SK-N-SH (cell line): ENCODE measurements at regions not wholly inside any gene's neighbourhood (a gene's known extent, or its start where the extent isn't known, plus 50 kb on each side); places are given as distances from the start of the nearest gene placed in this dataset.

Experiments
- CTCF ChIA-PET: fragments of 300-600, 350-600 bp; formaldehyde crosslinking; extraction: SDS; loops from one replicate; lab custom pipeline; 2021; lab: Yijun Ruan, JAX
- POLR2A ChIA-PET: fragments of 350-600 bp; sonication (Branson Sonifier 250); formaldehyde crosslinking; extraction: SDS; loops from one replicate; lab custom pipeline; 2020; ENCODE audit warnings: antibody characterized with exemption, inconsistent platforms; lab: Yijun Ruan, JAX
- DNase-seq: peaks from one replicate; pipeline ENCODE4 v3.0.0; 2012
- H2AFZ ChIP-seq: fragments of 200-600 bp; sonication (generic); 2 replicates; pipeline ENCODE4 v1.8.1; 2016; ENCODE audit warnings: antibody characterized with exemption, mild to moderate bottlenecking, low read depth
- H3F3A ChIP-seq: fragments of 200-600 bp; sonication (generic); replicated peaks from 2 replicates; pipeline ENCODE3; 2016; ENCODE audit warnings: antibody characterized with exemption, mild to moderate bottlenecking; ENCODE audit not compliant: insufficient read depth
- H3K27ac ChIP-seq, 2 experiments: fragments of 200-500 bp in 1 of 2; fragments of 200-600 bp in 1 of 2; sonication (Bioruptor generic) in 1 of 2; sonication (generic), shearing (Covaris generic) in 1 of 2; 2 replicates each; pipeline versions ENCODE4 v1.5.1 to v1.6.1; 2014 to 2016; ENCODE audit warnings: low read depth in 2 of 2, inconsistent platforms in 1 of 2, low read length in 1 of 2, mild to moderate bottlenecking in 1 of 2, mixed read lengths in 1 of 2
- H3K27me3 ChIP-seq: fragments of 200-600 bp; sonication (generic), shearing (Covaris generic); 2 replicates; pipeline ENCODE4 v1.6.1; 2016; ENCODE audit warnings: mixed run types; ENCODE audit not compliant: insufficient read depth
- H3K36me3 ChIP-seq, 2 experiments: fragments of 200-500 bp in 1 of 2; fragments of 200-600 bp in 1 of 2; sonication (Bioruptor generic) in 1 of 2; sonication (generic) in 1 of 2; replicated peaks in 1 of 2; 2 replicates each; pipeline versions ENCODE3 to v1.5.1; 2014 to 2016; ENCODE audit warnings: low read length in 1 of 2, mild to moderate bottlenecking in 1 of 2; ENCODE audit not compliant: insufficient read depth in 2 of 2, control insufficient read depth in 1 of 2
- H3K4me1 ChIP-seq, 2 experiments: fragments of 200-500 bp in 1 of 2; fragments of 200-600 bp in 1 of 2; sonication (Bioruptor generic) in 1 of 2; sonication (generic), shearing (Covaris generic) in 1 of 2; 2 replicates each; pipeline versions ENCODE4 v1.5.1 to v1.6.1; 2014 to 2016; ENCODE audit warnings: low read depth in 1 of 2, low read length in 1 of 2, mixed run types in 1 of 2; ENCODE audit not compliant: insufficient read depth in 2 of 2, control insufficient read depth in 1 of 2
- H3K4me2 ChIP-seq: fragments of 200-600 bp; sonication (generic), shearing (Covaris generic); 2 replicates; pipeline ENCODE4 v1.6.1; 2017; ENCODE audit warnings: mixed run types
- H3K4me3 ChIP-seq, 2 experiments: fragments of 200-500 bp in 1 of 2; fragments of 200-600 bp in 1 of 2; sonication (Bioruptor generic) in 1 of 2; sonication (generic), shearing (Covaris generic) in 1 of 2; 2 replicates each; pipeline versions ENCODE4 v1.5.1 to v1.8.1; 2014 to 2016; ENCODE audit warnings: low read depth in 2 of 2, inconsistent platforms in 1 of 2, low read length in 1 of 2, mild to moderate bottlenecking in 1 of 2, mixed read lengths in 1 of 2, moderate library complexity in 1 of 2
- H3K79me2 ChIP-seq: fragments of 200-600 bp; sonication (generic); 2 replicates; pipeline ENCODE4 v1.8.1; 2017; ENCODE audit warnings: mild to moderate bottlenecking; ENCODE audit not compliant: insufficient read depth
- H3K9ac ChIP-seq: fragments of 200-600 bp; sonication (generic); 2 replicates; pipeline ENCODE4 v1.6.1; 2017; ENCODE audit warnings: mixed run types
- H3K9me2 ChIP-seq: fragments of 200-600 bp; sonication (generic); 2 replicates; pipeline ENCODE4 v1.6.1; 2017; ENCODE audit warnings: mixed run types
- H3K9me3 ChIP-seq: fragments of 200-600 bp; sonication (generic); 2 replicates; pipeline ENCODE4 v1.6.1; 2017; ENCODE audit warnings: mixed run types, mild to moderate bottlenecking, moderate library complexity
- H4K20me1 ChIP-seq: fragments of 200-600 bp; sonication (generic); 2 replicates; pipeline ENCODE4 v1.6.1; 2017; ENCODE audit warnings: mild to moderate bottlenecking, mixed run types; ENCODE audit not compliant: insufficient read depth
- CHD2 ChIP-seq: fragments of 150-350 bp; IDR thresholded peaks from 2 replicates; pipeline ENCODE4 v1.6.1; 2018; ENCODE audit warnings: low read length; ENCODE audit not compliant: partially characterized antibody
- CTCF ChIP-seq: fragments of 200-600 bp; sonication (generic); IDR thresholded peaks from 2 replicates; pipeline ENCODE4 v1.6.1; 2017; ENCODE audit warnings: antibody characterized with exemption, mild to moderate bottlenecking, moderate library complexity
- ELF1 ChIP-seq: IDR thresholded peaks from 2 replicates; pipeline ENCODE4 v1.4.0; 2012
- EZH2phosphoT487 ChIP-seq: fragments of 200-600 bp; sonication (generic); IDR thresholded peaks from 2 replicates; pipeline ENCODE4 v1.6.1; 2017; ENCODE audit warnings: low read depth, mixed run types, mild to moderate bottlenecking, antibody characterized with exemption, moderate library complexity, borderline replicate concordance
- FOXM1 ChIP-seq: IDR thresholded peaks from 2 replicates; pipeline ENCODE4 v1.4.0; 2012; ENCODE audit warnings: low read depth, mild to moderate bottlenecking
- GABPA ChIP-seq: IDR thresholded peaks from 2 replicates; pipeline ENCODE4 v1.4.0; 2012; ENCODE audit warnings: low read depth, mild to moderate bottlenecking
- GATA2 ChIP-seq: sonication (generic); formaldehyde crosslinking; IDR thresholded peaks from 2 replicates; pipeline ENCODE4 v1.5.0; 2020; ENCODE audit warnings: mild to moderate bottlenecking, missing genetic modification reagents
- JUND ChIP-seq: IDR thresholded peaks from 2 replicates; pipeline ENCODE4 v1.4.0; 2012
- MXI1 ChIP-seq: IDR thresholded peaks from 2 replicates; pipeline ENCODE4 v1.6.1; 2012; ENCODE audit warnings: mild to moderate bottlenecking, low read depth, low read length, improper control_type of control experiment
- NFIC ChIP-seq: IDR thresholded peaks from 2 replicates; pipeline ENCODE4 v1.4.0; 2012; ENCODE audit warnings: borderline replicate concordance
- PBX3 ChIP-seq: IDR thresholded peaks from 2 replicates; pipeline ENCODE4; 2012
- POLR2AphosphoS5 ChIP-seq: IDR thresholded peaks from 2 replicates; pipeline ENCODE4 v1.6.1; 2012; ENCODE audit warnings: low read depth, low read length
- RAD21 ChIP-seq: IDR thresholded peaks from 2 replicates; pipeline ENCODE4 v1.6.1; 2012; ENCODE audit warnings: mild to moderate bottlenecking, low read length
- SIN3A ChIP-seq: IDR thresholded peaks from 2 replicates; pipeline ENCODE4 v1.6.1; 2012; ENCODE audit warnings: low read depth, mild to moderate bottlenecking, low read length, moderate library complexity, borderline replicate concordance
- SMC3 ChIP-seq: IDR thresholded peaks from 2 replicates; pipeline ENCODE4 v1.6.1; 2012; ENCODE audit warnings: low read depth, low read length, improper control_type of control experiment
- USF2 ChIP-seq: fragments of 150-350 bp; IDR thresholded peaks from 2 replicates; pipeline ENCODE4 v1.6.1; 2017; ENCODE audit warnings: antibody characterized with exemption, low read length, low read depth, borderline replicate concordance
- WGBS: methylation state at CpG from one replicate; pipeline ENCODE4 v1.1.6; 2017; ENCODE audit warnings: low lambda C conversion rate; 5-methylcytosine and 5-hydroxymethylcytosine counted together
- TF ChIP-seq, protein P1 (sequence below): fragments of 150-350 bp; IDR thresholded peaks from 2 replicates; pipeline ENCODE4 v1.6.1; 2016; ENCODE audit warnings: mild to moderate bottlenecking, low read depth, low read length

GRCh38 chr13:80726868-80727267 lies 385.9 kb upstream of the SPRY2 start:
- Histone ChIP-seq H3K4me2 (no peak overlapping the region), H3K9me3 (no peaks in the 10 kb centered on the region), H3K79me2 (no peaks in the 10 kb centered on the region), H2AFZ (no peak overlapping the region), H3K27ac (no peak overlapping the region), H3K36me3 (no peaks in the 10 kb centered on the region), H3K9ac (no peak overlapping the region), H3K9me2 (0 out of 2 replicates have a peak, but pooled peaks cover 2% of the 10 kb centered on the region), H4K20me1 (no peaks in the 10 kb centered on the region), H3K4me1 (no peaks in the 10 kb centered on the region), H3K4me3 (no peak overlapping the region), H3F3A (no peaks in the 10 kb centered on the region), H3K27me3 (no peaks in the 10 kb centered on the region)
- CTCF ChIA-PET: interaction anchor here (0.6 kb wide), 1 partner anchor 347 kb away, joined by 3 read pairs; no protein-coding TSS in a partner anchor
- DNase-seq: no peak
- TF ChIP-seq MXI1 (no peak), GABPA (no peak), GATA2 (CRISPR knock-in tag) (no peak), NFIC (no peak), PBX3 (no peak)
- TF ChIP-seq, protein P1, sequence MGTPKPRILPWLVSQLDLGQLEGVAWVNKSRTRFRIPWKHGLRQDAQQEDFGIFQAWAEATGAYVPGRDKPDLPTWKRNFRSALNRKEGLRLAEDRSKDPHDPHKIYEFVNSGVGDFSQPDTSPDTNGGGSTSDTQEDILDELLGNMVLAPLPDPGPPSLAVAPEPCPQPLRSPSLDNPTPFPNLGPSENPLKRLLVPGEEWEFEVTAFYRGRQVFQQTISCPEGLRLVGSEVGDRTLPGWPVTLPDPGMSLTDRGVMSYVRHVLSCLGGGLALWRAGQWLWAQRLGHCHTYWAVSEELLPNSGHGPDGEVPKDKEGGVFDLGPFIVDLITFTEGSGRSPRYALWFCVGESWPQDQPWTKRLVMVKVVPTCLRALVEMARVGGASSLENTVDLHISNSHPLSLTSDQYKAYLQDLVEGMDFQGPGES: no peak
- POLR2A ChIA-PET: no interaction called here

DNA sequence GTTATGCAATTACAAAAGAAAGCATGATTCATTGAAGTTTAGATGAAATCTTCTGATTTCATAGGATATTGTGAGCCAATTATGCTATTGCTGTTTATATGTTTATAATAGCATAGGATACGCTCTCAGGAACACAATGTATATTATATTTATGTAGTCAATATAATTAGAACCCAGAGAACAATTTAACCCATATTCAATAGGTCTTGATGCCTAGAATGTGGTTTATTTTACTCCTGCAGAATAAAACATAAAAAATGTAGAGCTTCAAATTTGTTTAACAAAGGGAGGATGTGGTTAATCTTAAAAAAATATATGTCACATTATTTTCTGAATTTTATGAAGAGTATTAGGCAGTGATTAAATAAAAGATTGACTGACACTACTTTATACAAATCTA lies 380.8 kb upstream of the SPRY2 start:
- Histone ChIP-seq H3K27ac (no peak overlapping the region), H3K27me3 (no peaks in the 10 kb centered on the region), H3K79me2 (no peaks in the 10 kb centered on the region), H2AFZ (no peak overlapping the region), H3K9ac (no peak overlapping the region), H3K36me3 (no peaks in the 10 kb centered on the region), H3K4me1 (no peaks in the 10 kb centered on the region), H3K4me2 (no peak overlapping the region), H4K20me1 (no peaks in the 10 kb centered on the region), H3K4me3 (no peak overlapping the region), H3K9me3 (no peaks in the 10 kb centered on the region), H3K9me2 (0 out of 2 replicates have a peak, but pooled peaks cover 2% of the 10 kb centered on the region), H3F3A (no peaks in the 10 kb centered on the region)
- WGBS: 57% methylated on average over 1 of the region's 1 CpG
- DNase-seq: no peak
- TF ChIP-seq POLR2AphosphoS5: no peak
- no peak for TF ChIP-seq USF2
- TF ChIP-seq SMC3: no peak
- TF ChIP-seq CTCF: no peak
- TF ChIP-seq PBX3: no peak
- no peak for TF ChIP-seq GATA2 (CRISPR knock-in tag)
- no peak for TF ChIP-seq ELF1
- no peak for TF ChIP-seq CHD2
- no peak for TF ChIP-seq EZH2phosphoT487
- no peak for TF ChIP-seq SIN3A
- no peak for TF ChIP-seq FOXM1
- TF ChIP-seq MXI1: no peak
- TF ChIP-seq RAD21: no peak
- TF ChIP-seq JUND: no peak
- ChIA-PET CTCF (interaction anchor here (1.2 kb wide), 1 partner anchor 296 kb away, joined by 3 read pairs; no protein-coding TSS in a partner anchor), POLR2A (no interaction called here)
